SK-N-SH treated with all-trans-retinoic acid at 6 μM for 48 hours (cell line): ENCODE measurements at regions not wholly inside any gene's neighbourhood (a gene's known extent, or its start where the extent isn't known, plus 50 kb on each side); places are given as distances from the start of the nearest gene placed in this dataset.

Source experiments
- ATAC-seq: fragments of 200-7000 bp; cut with Tn5 transposase; 3 replicates; pipeline ENCODE4 v1.9.1; 2020; ENCODE audit warnings: mild to moderate bottlenecking, moderate library complexity
- RARB ChIP-seq: fragments of 250-450 bp; sonication (Bioruptor Pico); IDR thresholded peaks from 2 replicates; pipeline ENCODE4 v1.8.0; 2021; ENCODE audit warnings: mild to moderate bottlenecking, moderate library complexity
- TOX ChIP-seq: fragments of 250-450 bp; sonication (Bioruptor Pico); IDR thresholded peaks from 2 replicates; pipeline ENCODE4 v1.8.0; 2021; ENCODE audit warnings: mild to moderate bottlenecking, moderate library complexity, borderline replicate concordance
- ZFP3 ChIP-seq: fragments of 250-450 bp; sonication (Bioruptor Pico); IDR thresholded peaks from 2 replicates; pipeline ENCODE4 v1.5.0; 2020; ENCODE audit warnings: mild to moderate bottlenecking, moderate library complexity
- TF ChIP-seq, protein P1 (sequence below): fragments of 250-450 bp; sonication (Bioruptor Pico); IDR thresholded peaks from 2 replicates; pipeline ENCODE4 v1.8.0; 2021; ENCODE audit warnings: low read depth, mild to moderate bottlenecking, moderate library complexity, borderline replicate concordance

DNA sequence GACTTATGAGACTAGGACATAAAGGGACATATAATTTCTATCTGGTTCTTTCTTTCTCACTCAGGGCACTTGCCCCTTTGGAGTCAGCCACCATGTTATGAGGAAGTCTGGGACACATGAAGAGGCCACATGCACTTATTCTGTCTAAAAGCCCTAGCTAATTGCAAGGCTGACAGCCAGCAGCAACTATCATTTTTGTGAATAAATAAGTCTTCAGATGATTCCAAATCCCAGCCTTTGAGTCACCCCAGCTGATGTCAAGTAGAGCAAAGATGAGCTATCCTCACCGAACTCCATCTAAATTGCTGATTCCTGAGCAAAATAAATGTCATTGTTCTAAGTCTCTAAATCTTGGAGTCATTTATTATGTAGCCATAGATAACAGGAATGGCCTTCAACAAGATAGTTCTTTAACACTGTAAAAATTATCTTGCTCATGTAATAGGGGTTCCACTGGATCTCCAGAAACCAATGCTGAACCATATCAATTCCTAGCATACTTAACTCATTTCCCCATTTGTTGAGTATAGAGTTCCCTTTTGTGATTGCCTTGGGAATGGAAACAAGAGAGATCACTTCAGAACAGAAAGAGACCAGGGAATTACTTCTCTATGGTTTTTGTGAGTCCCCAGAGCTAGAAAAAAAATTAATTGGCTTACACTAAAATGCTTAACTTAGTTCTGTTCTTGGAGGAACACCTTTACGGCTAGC lies 50.6 kb upstream of the FN1 start:
- no peak for ATAC-seq
- no peak for TF ChIP-seq ZFP3 (CRISPR knock-in tag)
- no peak for TF ChIP-seq RARB (CRISPR knock-in tag)
- TF ChIP-seq, protein P1, sequence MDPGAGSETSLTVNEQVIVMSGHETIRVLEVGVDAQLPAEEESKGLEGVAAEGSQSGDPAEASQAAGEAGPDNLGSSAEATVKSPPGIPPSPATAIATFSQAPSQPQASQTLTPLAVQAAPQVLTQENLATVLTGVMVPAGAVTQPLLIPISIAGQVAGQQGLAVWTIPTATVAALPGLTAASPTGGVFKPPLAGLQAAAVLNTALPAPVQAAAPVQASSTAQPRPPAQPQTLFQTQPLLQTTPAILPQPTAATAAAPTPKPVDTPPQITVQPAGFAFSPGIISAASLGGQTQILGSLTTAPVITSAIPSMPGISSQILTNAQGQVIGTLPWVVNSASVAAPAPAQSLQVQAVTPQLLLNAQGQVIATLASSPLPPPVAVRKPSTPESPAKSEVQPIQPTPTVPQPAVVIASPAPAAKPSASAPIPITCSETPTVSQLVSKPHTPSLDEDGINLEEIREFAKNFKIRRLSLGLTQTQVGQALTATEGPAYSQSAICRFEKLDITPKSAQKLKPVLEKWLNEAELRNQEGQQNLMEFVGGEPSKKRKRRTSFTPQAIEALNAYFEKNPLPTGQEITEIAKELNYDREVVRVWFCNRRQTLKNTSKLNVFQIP (CRISPR knock-in tag) = no peak
- no peak for TF ChIP-seq TOX (CRISPR knock-in tag)
- TF ChIP-seq, all 23 proteins: peak for 0
